C4-2B (cell line): ENCODE measurements at regions not wholly inside any gene's neighbourhood (a gene's known extent, or its start where the extent isn't known, plus 50 kb on each side); places are given as distances from the start of the nearest gene placed in this dataset.
"Not testable (repeated sequence)": the region's sequence is repeated elsewhere in the genome, so short reads cannot be mapped to it uniquely, and the experiment has no call there.

Experiments
- H3K27ac ChIP-seq: fragments of 450-650 bp; 2 replicates; pipeline ENCODE4 v1.5.1; 2017
- CTCF ChIP-seq: fragments of 450-650 bp; conservative IDR thresholded peaks from 2 replicates; pipeline ENCODE4 v1.5.1; 2017; ENCODE audit warnings: mild to moderate bottlenecking
- ZFX ChIP-seq: fragments of 450-650 bp; IDR thresholded peaks from 2 replicates; pipeline ENCODE4 v1.6.1; 2017

DNA sequence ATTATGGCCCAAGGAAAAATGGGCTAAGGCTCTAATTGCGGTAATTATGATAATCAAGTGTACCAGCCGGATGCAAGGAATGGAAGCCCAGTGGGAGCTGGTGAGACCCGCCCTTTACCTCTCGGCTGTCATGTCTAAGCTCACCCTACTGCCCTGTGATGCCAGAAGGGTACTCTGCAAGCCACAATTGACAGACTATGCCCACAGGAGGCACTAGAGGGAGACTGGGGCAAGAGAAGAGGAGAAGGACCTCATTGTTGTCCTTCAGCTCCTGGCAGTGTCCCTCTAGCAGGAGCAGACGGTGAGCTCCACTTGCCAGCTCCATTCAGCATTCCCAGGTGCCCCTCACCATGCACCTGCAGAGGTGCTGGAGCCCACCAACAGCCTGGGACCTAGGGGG lies 141.8 kb downstream of the SMIM20 start:
- no peak overlapping the region for H3K27ac ChIP-seq
- TF ChIP-seq CTCF (no peak; the same call in 1 of the 2 replicates), ZFX (no peak)

DNA sequence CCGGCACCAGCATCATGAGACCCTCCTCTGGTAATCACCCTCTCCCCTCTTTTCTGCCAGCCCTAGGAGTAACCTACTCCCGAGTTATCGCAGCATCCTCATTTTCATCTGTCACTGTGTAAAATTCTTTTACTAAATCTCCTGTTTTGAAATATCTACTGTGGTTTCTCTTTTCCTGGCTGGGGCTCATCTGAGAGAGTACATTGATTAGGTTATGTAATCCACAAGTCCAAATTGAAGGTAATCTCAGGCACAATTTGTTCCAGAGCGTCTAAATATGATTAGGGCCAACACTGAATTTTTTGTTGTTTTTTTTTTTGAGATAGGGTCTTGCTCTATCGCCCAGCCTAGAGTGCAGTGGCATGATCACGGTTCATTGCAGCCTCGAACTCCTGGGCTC lies 142.4 kb downstream of the SMIM20 start:
- no peak for TF ChIP-seq CTCF
- no peak for TF ChIP-seq ZFX
- H3K27ac ChIP-seq = no peak overlapping the region

- not testable (repeated sequence) for H3K27ac ChIP-seq
Measured at GRCh38 chr4:26057839-26058238, 143.8 kb downstream of the SMIM20 start.

GRCh38 chr4:26058537-26058936 lies 144.5 kb downstream of the SMIM20 start:
- TF ChIP-seq CTCF = no peak
- TF ChIP-seq ZFX = no peak
- H3K27ac ChIP-seq = no peak overlapping the region

GRCh38 chr4:26059391-26060154 lies 145.6 kb downstream of the SMIM20 start:
- TF ChIP-seq CTCF (no peak), ZFX (no peak)
- no peak overlapping the region for H3K27ac ChIP-seq

- no peak overlapping the region for H3K27ac ChIP-seq
- TF ChIP-seq CTCF (no peak), ZFX (no peak)
Measured at GRCh38 chr4:26060286-26060685, 146.3 kb downstream of the SMIM20 start.

DNA sequence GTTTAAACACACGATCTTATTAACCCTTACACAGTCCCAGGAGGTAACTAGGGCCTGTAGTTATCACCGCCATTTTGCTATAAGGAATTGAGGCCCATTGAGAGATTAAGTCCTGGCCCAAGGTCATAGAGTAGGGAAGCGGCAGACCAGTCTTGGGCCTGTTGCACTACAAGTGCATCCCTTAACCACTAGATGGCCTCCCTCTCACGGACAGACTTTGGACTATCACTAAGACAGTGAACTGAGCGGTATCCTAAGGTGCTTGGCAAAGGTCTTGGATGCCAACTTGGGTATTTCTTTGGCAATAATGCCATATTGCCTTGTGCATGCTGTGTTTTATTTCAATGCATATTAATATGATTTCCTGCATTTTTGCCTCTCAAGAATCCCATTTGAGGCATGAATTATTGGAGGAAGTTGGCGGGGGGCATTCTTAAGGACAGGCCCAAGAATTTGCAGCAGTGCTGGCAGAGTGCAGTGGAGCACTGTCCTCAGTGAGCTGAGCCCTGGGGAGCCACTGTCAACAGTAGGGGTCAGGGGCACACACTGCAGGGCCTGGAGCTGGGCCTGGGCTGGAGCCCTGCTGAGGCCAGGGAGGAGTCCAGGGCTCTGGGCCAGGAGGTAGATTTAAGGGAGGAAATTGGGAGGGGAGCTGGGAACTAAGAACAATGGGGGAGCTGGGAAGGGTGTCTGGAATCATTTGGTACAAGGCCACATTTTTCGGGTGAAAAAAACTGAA lies 147.4 kb downstream of the SMIM20 start:
- no peak for TF ChIP-seq ZFX
- TF ChIP-seq CTCF = peak; percentile 87
- H3K27ac ChIP-seq = no peak overlapping the region
